OCI-M1 (cell line): ENCODE measurements at regions not wholly inside any gene's neighbourhood (a gene's known extent, or its start where the extent isn't known, plus 50 kb on each side); places are given as distances from the start of the nearest gene placed in this dataset.

Experiments used
- DNase-seq: peaks from one replicate; lab custom pipeline; 2025; lab: John Stamatoyannopoulos, UW

DNA sequence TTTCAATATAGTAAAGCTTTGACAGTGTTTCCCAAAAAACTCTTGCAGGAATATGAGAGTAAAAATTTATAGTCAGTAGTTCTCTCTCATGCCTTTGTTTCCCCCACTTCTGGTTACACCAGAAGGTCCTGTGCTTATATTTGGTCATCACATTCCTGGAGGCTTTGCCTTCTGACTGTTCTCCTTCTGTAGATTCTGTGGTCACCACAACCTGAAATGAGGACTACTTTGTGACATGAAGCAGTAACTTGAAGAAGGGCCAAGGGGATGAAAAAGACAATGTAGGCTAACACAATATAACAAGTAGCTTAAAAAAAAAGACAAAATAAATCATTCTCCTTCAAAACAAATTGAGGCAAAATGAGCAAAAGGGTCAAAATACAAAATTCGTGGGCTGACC lies 366.2 kb upstream of the NR3C2 start:
- no peak for DNase-seq

DNA sequence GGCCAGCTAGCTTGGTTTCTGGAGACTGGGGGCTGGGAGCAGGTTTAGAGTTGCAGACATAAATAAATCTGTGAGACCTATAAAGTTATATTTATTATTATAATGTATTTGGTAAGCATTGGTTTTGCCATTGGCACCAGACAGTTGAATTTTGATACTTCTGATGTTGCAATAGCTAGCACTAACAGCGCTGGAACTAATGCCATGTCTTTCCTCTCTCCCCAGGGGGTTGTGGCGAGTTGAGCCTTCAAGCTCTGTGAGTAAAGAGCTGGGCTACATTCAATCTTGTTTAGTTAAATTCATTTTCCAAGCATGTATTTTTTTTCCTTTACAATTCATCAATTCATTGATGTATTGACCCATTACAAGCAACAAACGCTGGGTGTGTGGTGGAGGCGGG lies 358.7 kb upstream of the NR3C2 start:
- no peak for DNase-seq

DNA sequence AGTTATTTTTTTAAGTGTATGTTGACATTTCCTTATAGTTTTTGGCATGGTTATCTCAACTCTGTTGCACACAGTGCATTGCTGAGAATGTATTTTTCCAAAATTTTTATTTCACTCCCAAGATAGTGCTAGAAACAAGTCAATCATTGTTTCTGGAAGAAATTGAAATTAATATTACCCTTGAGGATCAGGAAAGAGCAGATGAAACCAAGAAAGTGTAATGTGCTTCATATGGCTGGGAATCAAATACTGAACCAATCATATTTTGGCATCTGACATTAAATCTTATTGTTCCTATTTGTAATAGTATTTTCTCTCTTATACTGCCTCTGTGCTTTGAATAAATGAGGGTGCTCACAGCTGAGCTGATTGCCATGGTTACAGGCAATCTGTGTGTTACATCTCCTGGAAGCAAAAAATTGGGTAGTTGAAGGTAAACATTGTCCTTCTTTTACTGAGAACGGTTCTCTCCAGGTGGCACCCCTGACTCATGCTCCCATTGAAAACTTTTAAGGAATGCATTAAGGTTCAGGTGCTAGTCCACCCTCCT lies 358.2 kb upstream of the NR3C2 start:
- no peak for DNase-seq

- no peak for DNase-seq
These were observed 353.1 kb upstream of the NR3C2 start for GRCh38 chr4:148795156-148795864.

DNA sequence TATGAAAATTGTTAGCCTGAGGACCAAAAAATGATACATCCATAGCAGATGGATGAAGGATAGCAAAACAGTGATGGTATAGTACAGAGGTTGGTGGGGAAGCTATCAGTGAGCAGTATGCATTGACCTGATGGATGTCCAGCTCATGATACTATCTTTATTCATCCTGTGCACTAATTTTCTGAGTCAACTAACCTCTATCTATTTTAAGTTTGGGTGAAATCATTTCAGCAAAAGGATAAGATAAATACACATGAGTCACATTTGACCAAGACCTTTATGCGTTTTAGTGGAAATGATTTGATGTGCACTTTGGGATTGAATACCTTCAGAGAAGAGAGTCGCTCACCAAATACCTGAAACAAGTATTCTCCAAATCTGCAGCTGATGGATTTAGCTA lies 351.0 kb upstream of the NR3C2 start:
- DNase-seq = no peak

DNA sequence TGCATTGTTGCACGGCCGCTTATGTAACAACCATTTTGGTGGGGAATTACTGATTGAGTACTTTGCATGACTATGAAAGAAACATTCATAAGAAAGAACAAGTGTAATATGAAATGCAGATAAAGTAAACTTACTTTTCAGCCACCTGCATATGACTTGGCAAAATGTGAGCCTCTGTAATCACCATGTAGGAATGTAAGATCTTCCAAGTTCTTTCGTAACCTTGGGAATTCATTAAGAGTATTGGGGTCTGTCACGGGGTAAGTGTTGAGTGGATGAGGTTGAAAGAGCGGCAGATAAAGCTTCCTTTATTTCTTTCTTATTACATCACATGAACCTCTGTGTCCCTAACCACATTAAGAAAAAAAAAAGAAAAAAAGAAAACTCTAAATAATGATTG lies 348.5 kb upstream of the NR3C2 start:
- DNase-seq = no peak

- DNase-seq = no peak
These were observed 348.0 kb upstream of the NR3C2 start for GRCh38 chr4:148790246-148790645.

- no peak for DNase-seq
These were observed 345.7 kb upstream of the NR3C2 start for GRCh38 chr4:148787831-148788477.

DNA sequence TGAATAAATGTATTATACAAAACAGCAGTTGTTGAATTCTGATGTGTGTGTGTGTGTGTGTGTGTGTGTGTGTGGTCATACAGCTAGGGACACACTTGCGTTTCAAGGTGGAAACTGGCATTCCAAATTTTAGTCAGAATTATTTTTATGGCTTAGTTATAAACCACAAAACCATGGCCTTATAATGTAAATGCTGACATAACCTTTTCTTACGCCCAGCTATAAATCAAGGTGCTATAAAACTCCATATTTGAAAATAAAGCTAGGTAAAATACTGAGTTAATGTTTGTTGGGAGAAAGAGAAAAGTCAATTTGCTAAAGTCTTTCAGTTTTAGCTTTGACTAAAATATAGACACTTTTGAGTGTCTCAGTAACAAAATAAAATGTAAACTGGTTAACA lies 345.1 kb upstream of the NR3C2 start:
- DNase-seq = no peak

DNA sequence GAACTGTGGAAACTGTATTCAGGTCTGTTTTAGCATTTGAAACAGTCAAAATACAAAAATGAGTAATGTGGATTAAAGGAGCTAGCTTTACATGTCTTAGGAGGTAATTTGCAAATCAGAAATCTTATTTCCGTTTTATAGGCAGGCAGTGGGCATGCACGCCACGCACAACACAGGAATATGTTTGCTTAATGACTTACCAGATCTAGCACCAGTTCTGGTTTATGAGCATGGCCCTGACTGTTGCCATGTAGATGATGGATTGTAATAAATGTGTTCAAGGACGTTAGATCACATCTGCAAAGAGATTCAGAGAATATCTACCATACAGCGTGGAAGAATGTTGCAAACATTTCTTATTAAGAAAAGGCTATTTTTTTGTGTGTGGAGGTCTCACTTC lies 344.5 kb upstream of the NR3C2 start:
- DNase-seq = no peak

DNA sequence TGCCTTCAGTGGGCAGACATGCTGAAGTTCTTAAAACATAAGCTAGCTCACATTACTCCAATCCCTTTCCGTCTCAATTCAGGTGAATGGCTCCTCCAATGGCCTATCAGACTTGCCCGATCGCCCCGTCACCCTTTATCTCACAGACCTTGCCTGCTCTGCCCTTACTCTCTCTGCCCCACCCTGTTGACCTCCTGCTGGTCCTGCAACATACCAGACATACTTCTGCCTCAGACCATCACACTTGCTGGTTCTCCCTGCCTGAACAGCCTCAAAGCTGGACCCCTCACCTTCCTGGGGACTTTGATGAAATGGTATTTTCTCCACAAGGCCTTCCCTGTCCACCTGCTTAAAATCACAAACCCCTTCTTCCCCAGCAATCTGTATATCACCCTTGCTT lies 340.1 kb upstream of the NR3C2 start:
- no peak for DNase-seq

DNA sequence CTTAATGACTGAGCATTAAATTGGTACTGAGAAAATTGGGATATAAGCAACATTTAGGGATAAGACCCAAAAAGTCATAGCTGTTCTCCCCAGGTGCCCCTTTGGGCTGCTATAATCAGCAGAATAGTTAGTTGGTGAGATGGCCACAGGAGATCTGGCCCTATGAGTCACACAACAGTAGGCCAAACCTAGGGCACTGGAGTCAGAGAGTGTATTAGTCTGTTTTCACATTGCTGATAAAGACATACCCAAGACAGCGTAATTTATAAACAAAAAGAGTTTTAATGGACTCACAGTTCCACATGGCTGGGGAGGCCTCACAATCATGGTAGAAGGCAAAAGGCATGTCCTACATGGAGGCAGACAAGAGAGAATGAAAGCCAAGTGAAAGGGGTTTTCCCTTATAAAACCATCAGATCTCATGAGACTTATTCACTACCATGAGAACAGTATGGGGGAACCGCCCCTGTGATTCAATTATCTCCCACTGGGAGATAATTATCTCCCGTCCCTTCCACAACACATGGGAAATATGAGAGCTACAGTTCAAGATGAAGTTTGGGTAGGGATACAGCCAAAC lies 338.3 kb upstream of the NR3C2 start:
- no peak for DNase-seq

DNA sequence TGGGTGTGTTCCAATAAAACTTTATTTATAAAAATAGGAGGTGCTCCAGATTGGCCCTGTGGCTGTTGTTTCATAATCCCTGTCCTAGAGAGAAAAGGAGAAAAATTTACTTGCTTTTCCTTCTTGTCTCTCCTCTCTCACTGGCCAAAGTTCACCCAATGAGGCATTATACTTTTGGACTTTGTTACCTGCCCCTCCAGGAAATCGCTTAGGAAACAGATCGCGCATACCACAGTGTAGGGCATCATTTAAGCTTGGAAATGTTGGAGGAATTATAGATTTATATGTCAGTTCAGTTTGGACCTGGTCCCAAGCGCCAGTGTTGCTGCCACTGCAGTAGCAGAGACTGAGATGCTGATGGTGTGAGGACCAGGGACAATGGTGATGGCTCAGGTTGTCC lies 337.6 kb upstream of the NR3C2 start:
- DNase-seq = no peak

DNA sequence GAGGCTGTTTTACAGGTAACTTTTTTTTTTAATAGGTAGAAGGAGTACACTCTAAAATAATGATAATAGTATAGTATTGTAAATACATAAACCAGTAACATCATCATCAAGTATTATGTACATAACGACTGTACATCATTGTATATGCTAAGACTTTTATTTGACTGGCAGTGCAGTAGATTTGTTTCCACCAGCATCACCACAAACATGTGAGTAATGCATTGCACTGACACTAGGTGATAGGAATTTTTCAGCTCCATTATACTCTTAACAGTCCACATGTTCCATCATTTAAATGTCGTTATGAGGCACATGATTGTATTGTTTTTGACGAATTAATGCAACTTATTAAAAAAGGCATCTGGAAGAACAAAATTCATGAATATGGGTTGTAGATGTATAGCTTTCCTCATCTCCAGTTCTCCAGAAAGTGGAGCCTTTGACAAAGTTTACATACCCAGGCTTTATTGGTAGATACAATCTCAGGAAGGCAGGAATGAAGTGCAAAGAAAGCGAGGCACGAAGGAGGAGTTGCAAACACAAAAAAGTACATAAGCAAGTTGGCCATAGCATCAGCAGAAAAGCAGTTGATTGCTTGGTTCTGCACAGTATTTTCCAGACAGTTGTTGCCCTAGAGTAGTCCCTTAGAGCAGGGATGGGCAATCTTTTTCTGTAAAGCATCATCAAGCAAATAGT lies 336.9 kb upstream of the NR3C2 start:
- DNase-seq = no peak

DNA sequence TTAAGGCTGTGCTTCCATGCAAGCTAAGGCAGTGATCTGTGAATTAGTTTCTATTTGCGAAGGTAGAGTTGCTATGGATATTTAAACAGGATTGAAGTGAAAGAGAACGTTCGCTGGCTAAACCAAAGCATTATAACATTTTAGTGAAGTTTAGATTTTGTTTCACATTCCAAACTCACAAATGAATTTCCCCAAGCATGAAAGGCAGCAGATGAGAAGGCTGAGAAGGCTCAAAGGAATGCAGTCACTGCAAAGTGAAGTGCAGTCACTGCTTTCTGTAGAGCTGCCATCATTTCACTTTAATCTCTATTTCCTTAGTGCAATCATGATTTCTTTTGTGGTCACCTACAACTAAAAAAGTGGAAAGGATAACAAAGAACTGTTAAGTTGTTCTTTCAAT lies 334.7 kb upstream of the NR3C2 start:
- DNase-seq = no peak

GRCh38 chr4:148774134-148774533 lies 331.9 kb upstream of the NR3C2 start:
- no peak for DNase-seq

- no peak for DNase-seq
These were observed 331.1 kb upstream of the NR3C2 start for GRCh38 chr4:148773313-148773712.

DNA sequence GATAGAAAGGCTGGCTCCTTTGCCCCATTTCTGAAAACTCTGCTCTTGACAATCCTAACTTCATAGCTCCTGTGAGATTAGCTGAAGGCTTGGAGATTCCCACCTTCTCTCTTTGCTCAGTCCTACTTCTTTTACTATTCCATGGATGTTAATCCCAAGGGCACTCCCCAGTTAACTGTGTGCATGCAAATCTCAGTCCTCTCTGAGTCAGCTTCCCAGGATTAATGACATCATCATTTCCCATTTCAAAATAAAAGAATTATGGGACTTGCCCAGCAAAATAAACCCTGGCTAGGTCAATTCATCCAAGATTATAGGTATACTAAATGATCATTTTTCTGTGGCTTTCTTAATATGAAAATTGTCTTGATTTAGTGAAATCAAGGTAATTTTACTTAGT lies 328.6 kb upstream of the NR3C2 start:
- DNase-seq = no peak

GRCh38 chr4:148770377-148770776 lies 328.2 kb upstream of the NR3C2 start:
- peak; percentile 23 for DNase-seq

DNA sequence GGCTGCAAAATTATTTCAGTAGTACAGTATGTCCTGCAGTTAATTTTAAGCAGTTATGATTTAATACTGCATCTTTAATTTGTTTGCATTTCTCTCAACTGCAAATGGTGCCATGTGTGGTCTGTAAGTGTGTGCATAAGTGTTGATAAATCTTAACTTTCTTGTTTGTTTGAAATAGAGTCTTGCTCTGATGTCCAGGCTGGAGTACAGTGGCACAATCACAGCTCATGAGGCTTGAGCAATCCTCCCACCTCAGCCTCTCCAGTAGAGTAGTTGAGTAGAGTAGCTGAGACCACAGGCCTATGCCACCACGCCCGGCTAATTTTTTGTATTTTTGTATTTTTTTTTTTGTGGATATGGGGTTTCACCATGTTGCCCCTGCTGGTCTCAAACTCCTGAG lies 322.5 kb upstream of the NR3C2 start:
- no peak for DNase-seq

DNA sequence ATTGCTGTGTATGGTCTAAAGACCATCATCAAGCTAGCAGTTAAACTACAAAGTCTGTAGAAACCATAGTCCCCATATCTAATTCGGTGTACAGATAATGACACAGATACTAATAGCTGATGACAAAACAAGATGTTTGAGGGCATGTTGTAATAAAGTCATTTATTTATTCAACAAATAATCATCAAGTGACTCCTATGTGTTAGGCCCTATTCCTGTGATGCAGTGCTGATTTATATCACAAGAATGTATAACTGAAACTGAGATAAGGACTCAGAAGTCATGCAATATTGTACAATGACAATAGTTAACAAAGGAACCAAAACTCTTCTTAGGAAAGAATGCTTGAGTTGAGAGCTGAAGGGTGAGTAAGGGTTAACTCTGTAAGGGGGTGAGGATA lies 315.0 kb upstream of the NR3C2 start:
- DNase-seq = no peak

GRCh38 chr4:148749403-148749802 lies 307.2 kb upstream of the NR3C2 start:
- no peak for DNase-seq
